ENCODE measurements at regions not wholly inside any gene's neighbourhood (a gene's known extent, or its start where the extent isn't known, plus 50 kb on each side); places are given as distances from the start of the nearest gene placed in this dataset.

DNA sequence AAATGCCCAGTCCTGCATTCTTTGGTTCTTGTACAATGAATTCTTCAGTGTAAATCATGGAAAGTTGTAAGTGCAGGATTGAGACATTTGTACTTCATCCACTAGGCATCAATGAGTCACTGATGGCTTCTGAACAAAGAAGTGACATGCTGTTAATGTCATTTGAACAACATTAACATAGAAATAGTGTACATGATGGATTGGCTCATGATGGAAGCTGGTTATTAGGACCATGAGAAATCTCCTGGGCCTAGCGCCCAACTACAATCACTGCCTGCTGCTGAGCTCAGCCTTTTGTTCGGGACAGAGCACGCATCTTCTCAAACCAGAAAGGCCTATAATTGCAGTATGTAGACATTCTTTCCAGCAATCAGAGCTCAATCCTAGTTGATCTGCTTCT, 316.8 kb upstream of the TSHZ2 start:
- in situ Hi-C loops (cut with MboI; ENCODE audit: low sequenced_read_pairs, unreplicated experiment): no loop called here
- no peak for DNase-seq (ENCODE audit: low spot score)
- TF ChIP-seq, protein P1, sequence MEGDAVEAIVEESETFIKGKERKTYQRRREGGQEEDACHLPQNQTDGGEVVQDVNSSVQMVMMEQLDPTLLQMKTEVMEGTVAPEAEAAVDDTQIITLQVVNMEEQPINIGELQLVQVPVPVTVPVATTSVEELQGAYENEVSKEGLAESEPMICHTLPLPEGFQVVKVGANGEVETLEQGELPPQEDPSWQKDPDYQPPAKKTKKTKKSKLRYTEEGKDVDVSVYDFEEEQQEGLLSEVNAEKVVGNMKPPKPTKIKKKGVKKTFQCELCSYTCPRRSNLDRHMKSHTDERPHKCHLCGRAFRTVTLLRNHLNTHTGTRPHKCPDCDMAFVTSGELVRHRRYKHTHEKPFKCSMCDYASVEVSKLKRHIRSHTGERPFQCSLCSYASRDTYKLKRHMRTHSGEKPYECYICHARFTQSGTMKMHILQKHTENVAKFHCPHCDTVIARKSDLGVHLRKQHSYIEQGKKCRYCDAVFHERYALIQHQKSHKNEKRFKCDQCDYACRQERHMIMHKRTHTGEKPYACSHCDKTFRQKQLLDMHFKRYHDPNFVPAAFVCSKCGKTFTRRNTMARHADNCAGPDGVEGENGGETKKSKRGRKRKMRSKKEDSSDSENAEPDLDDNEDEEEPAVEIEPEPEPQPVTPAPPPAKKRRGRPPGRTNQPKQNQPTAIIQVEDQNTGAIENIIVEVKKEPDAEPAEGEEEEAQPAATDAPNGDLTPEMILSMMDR (IDR thresholded peaks at IDR 0.05; ENCODE audit: borderline replicate concordance, control extremely low read depth, extremely low read depth, insufficient read depth, missing control alignments): no peak

DNA sequence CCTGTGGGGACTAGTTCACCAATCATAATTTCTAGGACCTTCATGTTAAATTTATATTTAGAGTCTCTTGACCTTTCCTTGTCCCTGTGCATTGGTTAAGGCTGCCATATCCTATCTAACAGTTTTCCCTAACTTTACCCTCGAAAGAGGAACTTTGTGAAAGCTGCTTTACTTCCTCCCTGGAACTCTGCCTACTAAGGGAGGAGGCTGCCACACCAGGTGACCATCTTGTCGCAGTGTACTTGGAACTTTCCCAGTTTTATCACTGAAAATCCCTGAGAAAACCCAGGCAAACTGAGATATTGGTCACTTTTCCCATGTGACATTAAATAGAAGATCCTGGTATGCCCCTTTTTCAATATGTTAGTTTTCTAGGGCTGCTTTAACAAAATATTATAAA, 317.6 kb upstream of the TSHZ2 start:
- TF ChIP-seq, protein P1 (IDR thresholded peaks at IDR 0.05; ENCODE audit: borderline replicate concordance, control extremely low read depth, extremely low read depth, insufficient read depth, missing control alignments): no peak
- in situ Hi-C loops (cut with MboI; ENCODE audit: low sequenced_read_pairs, unreplicated experiment): no loop called here
- DNase-seq (ENCODE audit: low spot score): no peak

DNA sequence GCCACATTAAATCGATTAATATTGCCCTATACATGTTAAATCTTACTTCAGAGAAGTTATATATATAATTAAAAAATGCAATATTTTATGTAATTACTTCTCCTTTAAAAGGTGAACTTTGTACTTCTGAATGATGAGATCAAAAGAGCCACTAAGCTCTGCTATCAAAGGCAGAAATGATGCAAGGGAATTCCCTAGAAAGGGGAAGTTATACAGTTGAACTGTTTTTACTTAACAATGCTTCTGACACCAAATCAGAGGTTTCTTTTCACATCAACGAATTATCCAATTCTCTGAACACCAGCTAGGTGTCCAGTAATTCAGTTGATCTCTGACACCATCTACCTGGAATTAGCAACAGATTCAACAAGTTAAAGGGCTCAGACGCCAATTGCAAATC, 319.9 kb upstream of the TSHZ2 start:
- no peak for DNase-seq (ENCODE audit: low spot score)
- in situ Hi-C loops (cut with MboI; ENCODE audit: low sequenced_read_pairs, unreplicated experiment): no loop called here
- TF ChIP-seq, protein P1 (IDR thresholded peaks at IDR 0.05; ENCODE audit: borderline replicate concordance, control extremely low read depth, extremely low read depth, insufficient read depth, missing control alignments): no peak

DNA sequence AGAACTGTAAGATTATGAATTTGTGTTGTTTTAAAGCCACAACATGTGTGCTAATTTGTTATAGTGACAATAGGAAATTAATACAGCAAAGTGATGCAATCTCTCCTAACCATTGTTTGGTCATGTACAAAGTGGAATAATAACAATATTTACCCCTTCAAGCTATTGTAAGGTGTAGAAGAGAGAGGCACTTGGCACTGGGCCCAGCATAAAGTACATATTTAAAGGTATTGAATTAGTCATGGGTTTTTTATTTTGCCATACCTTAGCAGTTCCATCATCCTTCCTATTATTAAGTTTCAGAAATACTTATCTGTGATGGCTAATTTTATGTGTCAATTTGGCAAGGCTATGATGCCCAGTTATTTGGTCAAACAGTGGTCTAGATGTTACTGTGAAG, 322.4 kb upstream of the TSHZ2 start:
- in situ Hi-C loops (cut with MboI; ENCODE audit: low sequenced_read_pairs, unreplicated experiment): no loop called here
- TF ChIP-seq, protein P1 (IDR thresholded peaks at IDR 0.05; ENCODE audit: borderline replicate concordance, control extremely low read depth, extremely low read depth, insufficient read depth, missing control alignments): no peak
- no peak for DNase-seq (ENCODE audit: low spot score)

DNA sequence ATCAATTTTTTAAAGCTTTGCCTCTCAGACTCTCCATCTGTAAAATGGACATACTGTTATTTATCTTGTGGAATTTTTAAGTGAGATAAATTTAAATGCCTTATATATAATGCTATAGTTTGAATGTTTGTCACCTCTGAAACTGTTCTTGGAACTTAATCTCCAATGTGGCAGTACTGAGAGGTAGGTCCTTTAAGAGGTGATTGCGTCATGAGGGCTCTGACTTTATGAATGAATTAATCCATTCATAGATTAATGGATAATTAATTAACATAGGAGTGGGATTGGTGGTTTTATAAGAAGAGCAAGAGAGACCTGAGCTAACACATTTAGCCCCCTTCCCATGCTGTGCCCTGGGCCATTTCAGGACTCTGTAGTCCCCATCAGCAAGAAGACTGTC, 326.3 kb upstream of the TSHZ2 start:
- in situ Hi-C loops (cut with MboI; ENCODE audit: low sequenced_read_pairs, unreplicated experiment): no loop called here
- TF ChIP-seq, protein P1 (IDR thresholded peaks at IDR 0.05; ENCODE audit: borderline replicate concordance, control extremely low read depth, extremely low read depth, insufficient read depth, missing control alignments): no peak

DNA sequence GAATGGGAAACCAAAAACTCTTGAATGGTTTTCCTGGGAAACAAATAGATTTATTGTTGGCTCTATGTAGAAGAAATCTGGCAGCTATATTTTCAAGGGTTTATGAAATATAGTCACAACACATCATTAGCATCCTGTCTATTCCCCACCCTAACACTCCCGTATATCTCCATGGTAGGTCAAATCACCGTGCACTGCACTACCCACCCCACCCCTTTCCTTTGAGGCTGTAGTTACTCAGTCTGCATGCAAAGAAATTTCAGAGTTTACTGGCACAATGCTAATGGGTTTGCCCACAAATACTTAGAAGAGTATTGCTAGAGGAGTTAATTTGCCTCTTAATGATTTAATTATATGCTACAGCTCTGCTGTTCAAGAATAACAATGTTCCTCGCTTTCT, 329.1 kb upstream of the TSHZ2 start:
- no peak for DNase-seq (ENCODE audit: low spot score)
- in situ Hi-C loops (cut with MboI; ENCODE audit: low sequenced_read_pairs, unreplicated experiment): no loop called here
- TF ChIP-seq, protein P1 (IDR thresholded peaks at IDR 0.05; ENCODE audit: borderline replicate concordance, control extremely low read depth, extremely low read depth, insufficient read depth, missing control alignments): no peak

More for the DNA sequence above, 326.3 kb upstream of the TSHZ2 start:
- no peak for DNase-seq (ENCODE audit: low spot score)

DNA sequence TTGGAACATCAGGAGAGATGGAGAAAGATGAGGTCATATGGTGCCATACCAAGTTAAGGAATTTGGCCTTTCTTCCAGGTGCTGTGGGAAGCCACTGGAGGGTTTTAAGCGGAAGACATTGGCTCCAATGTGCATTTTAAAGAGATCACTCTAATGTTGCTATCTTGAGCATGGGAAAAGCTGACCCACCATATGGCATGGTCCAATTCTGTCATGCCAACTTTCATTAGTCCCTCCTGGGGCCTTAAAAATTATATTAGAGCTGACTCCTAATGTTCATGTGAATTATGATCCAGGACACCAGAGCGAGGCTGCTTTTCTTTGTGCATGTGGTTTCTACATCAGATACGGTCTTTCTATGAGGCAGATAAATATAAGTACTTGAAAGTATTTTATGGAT, 335.0 kb upstream of the TSHZ2 start:
- in situ Hi-C loops (cut with MboI; ENCODE audit: low sequenced_read_pairs, unreplicated experiment): no loop called here
- no peak for DNase-seq (ENCODE audit: low spot score)
- TF ChIP-seq, protein P1 (IDR thresholded peaks at IDR 0.05; ENCODE audit: borderline replicate concordance, control extremely low read depth, extremely low read depth, insufficient read depth, missing control alignments): no peak

Data from GM13976 (cell line).